ENCODE measurements at regions not wholly inside any gene's neighbourhood (a gene's known extent, or its start where the extent isn't known, plus 50 kb on each side); places are given as distances from the start of the nearest gene placed in this dataset.

- in situ Hi-C loops (cut with HindIII; ENCODE audit: low sequenced_read_pairs), result no loop called here
- no peak overlapping the region for H3K4me3 ChIP-seq (ENCODE audit: low read depth, low read length)
- no peak for TF ChIP-seq CTCF (IDR thresholded peaks at IDR 0.05; ENCODE audit: low read depth, low read length)
- DNase-seq (ENCODE audit: low read depth, low spot score), result no peak
These were observed 278.8 kb upstream of the JARID2 start for GRCh38 chr6:14966906-14967711.

GRCh38 chr6:14968056-14968637, 277.7 kb upstream of the JARID2 start:
- in situ Hi-C loops (cut with HindIII; ENCODE audit: low sequenced_read_pairs), result no loop called here

GRCh38 chr6:14969126-14969525, 276.7 kb upstream of the JARID2 start:
- no peak for DNase-seq (ENCODE audit: low read depth, low spot score)
- in situ Hi-C loops (cut with HindIII; ENCODE audit: low sequenced_read_pairs), result no loop called here
- no peak overlapping the region for H3K4me3 ChIP-seq (ENCODE audit: low read depth, low read length)
- no peak for TF ChIP-seq CTCF (IDR thresholded peaks at IDR 0.05; ENCODE audit: low read depth, low read length)

More at GRCh38 chr6:14968056-14968637, 277.7 kb upstream of the JARID2 start:
- H3K4me3 ChIP-seq (ENCODE audit: low read depth, low read length), result no peak overlapping the region
- no peak for DNase-seq (ENCODE audit: low read depth, low spot score)
- TF ChIP-seq CTCF (IDR thresholded peaks at IDR 0.05; ENCODE audit: low read depth, low read length), result no peak

GRCh38 chr6:14972379-14973067, 273.3 kb upstream of the JARID2 start:
- H3K4me3 ChIP-seq (ENCODE audit: low read depth, low read length), result no peak overlapping the region
- in situ Hi-C loops (cut with HindIII; ENCODE audit: low sequenced_read_pairs), result no loop called here
- DNase-seq (ENCODE audit: low read depth, low spot score), result no peak
- no peak for TF ChIP-seq CTCF (IDR thresholded peaks at IDR 0.05; ENCODE audit: low read depth, low read length)

- no peak for DNase-seq (ENCODE audit: low read depth, low spot score)
- in situ Hi-C loops (cut with HindIII; ENCODE audit: low sequenced_read_pairs), result no loop called here
- no peak overlapping the region for H3K4me3 ChIP-seq (ENCODE audit: low read depth, low read length)
- TF ChIP-seq CTCF (IDR thresholded peaks at IDR 0.05; ENCODE audit: low read depth, low read length), result no peak
These were observed 271.5 kb upstream of the JARID2 start for GRCh38 chr6:14974372-14974771.

GRCh38 chr6:14974792-14975470, 270.9 kb upstream of the JARID2 start:
- DNase-seq (ENCODE audit: low read depth, low spot score), result no peak
- H3K4me3 ChIP-seq (ENCODE audit: low read depth, low read length), result no peak overlapping the region
- TF ChIP-seq CTCF (IDR thresholded peaks at IDR 0.05; ENCODE audit: low read depth, low read length), result no peak
- in situ Hi-C loops (cut with HindIII; ENCODE audit: low sequenced_read_pairs), result no loop called here

All from astrocyte of the spinal cord (primary cell).